HG02798 (cell line): ENCODE measurements at regions not wholly inside any gene's neighbourhood (a gene's known extent, or its start where the extent isn't known, plus 50 kb on each side); places are given as distances from the start of the nearest gene placed in this dataset.

ENCODE experiments used
- ATAC-seq: cut with Tn5 transposase; IDR thresholded peaks from one replicate; pipeline ENCODE4 v1.9.1; 2021; ENCODE audit warnings: mild to moderate bottlenecking; ENCODE audit not compliant: unreplicated experiment, poor library complexity

DNA sequence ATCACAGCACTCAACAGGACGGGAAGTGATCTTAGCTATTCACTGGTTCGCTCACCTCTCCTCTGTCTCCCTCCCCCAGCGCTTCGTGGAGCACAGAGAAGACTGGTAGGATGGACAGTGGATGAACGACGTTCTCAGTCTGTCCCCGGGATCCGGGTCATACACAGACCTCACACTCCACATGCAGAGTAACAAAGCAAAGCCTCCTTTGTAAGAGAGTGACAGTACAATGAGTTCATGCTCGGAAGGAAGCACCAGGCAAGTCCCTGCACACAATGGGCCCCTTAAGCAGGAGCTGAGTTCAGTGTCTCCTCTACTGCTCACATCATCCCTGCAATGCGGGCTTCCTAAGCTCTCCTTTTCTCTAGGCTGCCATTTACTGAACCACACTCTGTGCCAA is 356.9 kb downstream of the C16orf95 start:
- ATAC-seq = no peak

DNA sequence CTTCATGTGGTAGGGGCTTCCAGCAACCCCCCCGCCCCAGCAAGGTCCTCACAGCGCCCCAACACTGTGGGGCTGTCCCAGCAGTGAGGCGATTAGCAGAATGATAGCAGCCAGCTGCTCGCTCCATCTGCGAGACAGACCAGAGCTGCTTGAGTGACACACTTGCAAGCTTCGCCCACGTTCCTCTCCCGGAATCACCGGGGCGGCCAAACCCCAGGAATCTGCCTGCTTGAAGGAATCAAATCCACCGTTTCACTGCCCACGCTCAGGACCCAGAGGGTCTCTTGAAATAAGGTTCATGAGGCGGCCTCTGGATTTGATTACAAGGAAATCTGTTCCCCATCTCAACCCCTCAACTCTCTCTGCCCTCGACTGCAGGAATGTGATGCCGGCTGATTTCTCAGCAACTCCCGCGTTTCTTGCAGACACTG is 356.0 kb downstream of the C16orf95 start:
- ATAC-seq = no peak

DNA sequence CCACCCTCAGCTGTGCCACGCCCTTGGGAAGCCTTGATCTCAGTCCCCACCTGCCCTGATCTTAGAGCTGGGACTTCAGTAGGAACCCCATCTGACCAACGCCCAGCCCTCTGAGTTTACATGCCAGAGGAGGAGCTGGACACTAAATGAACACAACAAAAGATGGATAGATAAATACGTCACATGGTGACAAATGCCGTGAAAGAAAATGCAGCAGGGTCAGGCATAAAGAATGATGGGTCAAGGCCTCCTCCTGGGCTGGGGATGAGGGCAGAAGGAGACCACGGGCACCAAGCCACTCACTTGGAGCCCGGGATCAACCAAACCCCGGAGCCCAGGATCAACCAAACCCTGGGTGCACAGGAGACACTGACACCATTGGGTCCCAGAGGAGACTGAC is 354.9 kb downstream of the C16orf95 start:
- no peak for ATAC-seq

DNA sequence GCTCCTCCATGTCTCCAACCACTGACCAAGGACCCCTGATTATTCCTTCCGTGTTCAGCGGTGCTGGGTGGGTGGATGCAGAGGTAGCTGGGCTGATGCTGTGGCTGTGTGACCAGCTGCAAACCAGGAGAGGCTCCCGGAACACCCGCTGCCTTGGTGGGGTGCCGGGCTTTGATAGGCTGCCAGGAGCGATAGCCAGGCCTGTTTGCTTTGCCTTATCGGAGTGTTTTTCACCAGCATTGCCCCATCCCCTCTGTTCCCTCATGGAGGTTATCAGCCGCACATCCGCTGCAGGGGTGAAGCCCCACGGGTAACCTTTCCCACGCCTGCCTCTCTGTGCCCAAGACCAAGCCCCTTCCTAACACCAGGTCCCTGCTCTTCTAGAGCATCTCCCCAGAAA is 354.3 kb downstream of the C16orf95 start:
- no peak for ATAC-seq

DNA sequence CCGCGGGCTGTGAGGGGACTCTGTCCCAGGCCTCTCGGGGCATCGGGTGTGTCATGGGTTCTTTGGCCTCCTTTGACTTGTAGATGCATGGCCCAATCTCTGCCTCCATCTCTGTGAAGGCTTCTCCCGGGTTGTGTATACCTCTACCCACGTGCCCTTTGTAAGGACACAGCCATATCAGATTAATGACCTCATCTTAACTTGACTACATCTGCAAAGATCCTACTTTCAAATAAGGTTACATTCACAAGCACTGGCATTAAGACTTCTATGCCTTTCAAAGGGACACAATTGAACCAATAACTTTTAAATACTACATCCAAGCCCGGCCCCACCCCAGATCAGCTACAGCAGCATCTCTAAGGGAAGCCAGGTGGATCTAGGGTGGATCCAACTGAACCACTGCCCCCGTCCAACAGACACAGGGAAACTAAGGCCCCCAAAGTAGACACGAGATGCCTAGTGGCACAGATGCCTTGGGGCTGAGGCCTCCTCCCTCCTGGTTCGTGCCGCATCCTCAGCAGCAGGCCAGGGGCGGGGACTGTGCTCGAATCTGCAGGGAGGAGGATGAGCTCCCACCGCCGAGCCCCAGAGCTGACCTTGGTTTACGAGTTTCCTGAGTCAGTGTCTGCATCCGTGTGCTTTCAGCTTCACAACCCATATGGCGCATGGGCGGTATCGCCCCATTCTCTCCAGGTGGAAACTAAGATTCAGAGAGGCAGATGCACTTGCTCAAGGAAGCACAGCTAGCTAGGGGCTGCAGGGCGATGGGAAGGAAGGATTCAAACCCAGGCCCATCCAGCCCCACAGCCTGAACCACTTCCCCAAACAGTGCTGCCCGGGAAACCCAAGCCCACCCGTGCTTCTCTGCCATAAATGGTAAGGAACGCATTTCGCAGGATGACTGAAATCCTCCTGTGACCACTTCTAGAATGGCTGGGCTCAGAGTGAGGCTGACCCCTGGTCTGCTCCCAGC is 353.3 kb downstream of the C16orf95 start:
- no peak for ATAC-seq

DNA sequence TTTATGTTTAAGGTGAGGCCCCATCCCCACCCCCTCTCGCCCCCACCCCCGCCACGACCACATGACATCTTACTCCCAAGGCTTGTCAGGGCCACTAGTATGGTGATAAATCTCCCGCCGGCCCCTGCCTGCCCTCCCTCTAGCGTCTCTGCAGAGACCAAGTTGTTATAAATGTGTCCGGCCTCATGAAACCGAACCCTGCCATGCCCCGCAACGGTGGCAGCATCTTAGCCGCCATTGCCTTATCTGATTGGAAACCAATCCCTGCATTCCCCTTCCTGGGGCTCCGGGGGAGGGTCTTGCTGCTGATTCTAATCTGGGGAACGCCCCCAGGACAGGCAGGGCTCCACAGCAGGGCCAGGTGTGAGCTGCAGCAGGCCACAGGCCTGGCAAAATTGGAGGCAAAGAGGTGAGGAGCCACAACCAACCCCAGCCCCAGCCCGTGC is 352.4 kb downstream of the C16orf95 start:
- ATAC-seq = no peak

DNA sequence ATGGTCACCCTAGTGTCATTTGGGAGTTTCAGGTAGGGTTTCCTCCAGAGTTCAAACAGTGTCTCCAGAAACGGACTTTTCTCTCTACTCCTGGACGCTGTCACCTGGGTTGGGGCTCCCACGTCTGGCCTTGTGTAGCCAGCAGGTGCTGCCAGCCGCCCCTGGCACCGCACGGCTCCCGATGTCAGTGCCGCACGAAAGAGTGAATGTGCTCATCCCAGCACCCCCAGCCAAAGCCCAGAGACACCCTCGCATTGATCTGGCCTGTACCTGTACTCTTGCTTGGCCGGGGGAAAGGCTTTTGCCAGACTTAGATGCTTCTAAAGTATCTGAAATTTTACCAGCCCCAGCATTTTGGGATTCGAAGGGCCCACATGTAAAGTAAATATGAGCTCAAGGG is 351.9 kb downstream of the C16orf95 start:
- no peak for ATAC-seq

DNA sequence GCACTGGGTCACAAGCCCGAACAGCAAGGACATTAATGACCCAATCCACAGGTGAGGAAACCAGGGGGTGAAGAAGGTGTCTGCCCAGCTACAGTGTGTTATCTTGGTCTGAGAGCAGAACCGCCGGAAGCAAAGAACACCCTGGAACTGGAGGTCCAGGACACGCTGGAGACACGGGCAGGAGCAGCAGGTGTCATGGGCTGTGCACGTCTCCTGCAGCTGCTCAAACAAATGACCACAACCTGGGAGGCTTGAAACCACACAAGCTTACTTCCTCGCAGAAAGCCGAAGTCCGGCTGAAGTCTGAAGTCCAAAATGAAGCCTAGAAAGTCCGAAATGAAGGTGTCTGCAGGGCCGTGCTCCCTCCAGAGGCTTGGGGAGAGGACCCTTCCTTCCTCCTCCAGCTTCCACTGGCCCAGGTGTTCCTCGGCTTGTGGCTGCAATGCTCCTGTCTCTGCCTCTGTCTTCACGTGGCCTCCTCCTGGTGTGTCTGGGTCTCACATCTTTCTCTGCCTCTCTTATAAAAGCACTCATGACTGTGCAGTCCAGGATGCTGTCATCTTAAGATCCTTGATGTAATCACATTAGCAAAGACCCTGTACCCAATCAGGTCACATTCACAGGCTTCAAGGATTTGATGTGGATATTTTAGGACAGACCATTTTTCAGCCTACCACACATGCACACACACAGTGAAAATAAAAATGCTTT is 351.2 kb downstream of the C16orf95 start:
- no peak for ATAC-seq

DNA sequence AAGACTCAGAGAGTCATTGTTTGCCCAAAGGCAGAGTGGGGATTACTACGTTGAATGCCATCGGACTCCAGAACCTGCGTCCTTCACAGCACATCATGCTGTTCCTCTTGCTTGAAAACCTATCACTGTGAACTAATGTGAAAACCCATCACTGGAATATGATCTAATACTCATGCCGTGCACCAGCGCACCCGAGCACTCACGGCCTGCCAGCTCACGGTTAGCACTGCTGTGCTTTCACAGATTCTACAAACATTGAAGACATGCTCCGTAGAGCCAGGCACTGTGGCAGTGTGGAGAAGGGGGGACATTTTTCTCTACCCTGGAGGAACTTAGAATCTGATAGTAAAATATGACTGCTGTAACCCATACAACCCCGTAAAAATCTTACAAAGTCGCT is 350.4 kb downstream of the C16orf95 start:
- ATAC-seq = no peak

DNA sequence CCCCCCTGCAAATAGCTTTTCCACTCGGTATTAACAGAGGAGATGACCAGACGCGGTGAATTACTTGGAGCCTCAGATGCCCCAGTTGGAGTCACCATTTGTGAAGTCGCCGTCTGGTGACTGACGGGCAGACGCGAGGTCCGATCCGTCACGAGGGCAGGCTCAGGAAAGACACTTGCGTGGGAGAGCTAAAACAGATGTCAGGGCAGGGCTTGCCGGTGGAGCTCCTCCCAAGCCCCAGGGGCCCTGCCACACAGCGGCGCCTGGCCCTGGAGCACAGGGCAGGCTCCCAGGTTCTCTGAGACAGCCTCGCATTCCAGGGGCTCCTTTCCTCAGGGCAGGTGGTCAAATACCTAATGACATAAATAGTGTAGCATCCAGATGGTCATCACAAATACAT is 348.3 kb downstream of the C16orf95 start:
- no peak for ATAC-seq

DNA sequence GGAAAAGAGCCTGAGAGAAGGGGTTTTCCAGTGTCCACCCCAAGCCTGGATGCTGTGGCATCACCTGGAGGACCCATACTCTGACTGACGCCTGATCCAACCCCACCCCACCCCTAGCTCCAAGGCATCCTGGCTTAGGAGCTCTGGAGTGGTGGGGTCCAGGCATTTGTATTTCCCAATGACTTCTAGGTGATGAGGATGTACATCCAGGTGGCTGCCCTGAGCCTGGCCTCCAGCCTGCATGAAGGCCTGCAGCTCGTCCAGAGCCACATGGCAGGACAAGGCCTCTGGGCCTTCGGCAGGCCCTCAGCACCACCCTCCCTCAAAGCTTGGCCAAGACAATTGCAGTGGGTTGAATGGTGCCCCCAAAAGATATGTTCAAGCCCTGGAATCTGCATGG is 347.5 kb downstream of the C16orf95 start:
- no peak for ATAC-seq

DNA sequence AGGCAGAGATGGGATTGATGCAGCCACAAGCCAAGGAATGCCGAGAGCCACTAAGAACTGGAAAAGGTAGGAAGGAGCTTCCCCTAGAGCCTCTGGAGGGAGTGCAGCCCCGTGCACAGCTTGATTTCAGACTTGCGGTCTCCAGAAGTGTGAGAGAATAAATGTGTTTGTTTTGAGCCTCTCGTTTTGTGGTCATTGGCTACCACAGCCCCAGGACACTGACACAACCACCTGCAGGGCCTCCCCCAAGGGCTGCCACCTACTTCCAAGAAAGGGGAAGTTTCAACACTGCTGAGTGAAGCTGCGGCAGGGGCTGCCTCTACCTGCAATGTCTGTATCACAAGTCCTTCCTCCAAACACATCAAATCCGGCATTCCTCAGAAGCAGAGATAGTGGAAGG is 346.9 kb downstream of the C16orf95 start:
- no peak for ATAC-seq

DNA sequence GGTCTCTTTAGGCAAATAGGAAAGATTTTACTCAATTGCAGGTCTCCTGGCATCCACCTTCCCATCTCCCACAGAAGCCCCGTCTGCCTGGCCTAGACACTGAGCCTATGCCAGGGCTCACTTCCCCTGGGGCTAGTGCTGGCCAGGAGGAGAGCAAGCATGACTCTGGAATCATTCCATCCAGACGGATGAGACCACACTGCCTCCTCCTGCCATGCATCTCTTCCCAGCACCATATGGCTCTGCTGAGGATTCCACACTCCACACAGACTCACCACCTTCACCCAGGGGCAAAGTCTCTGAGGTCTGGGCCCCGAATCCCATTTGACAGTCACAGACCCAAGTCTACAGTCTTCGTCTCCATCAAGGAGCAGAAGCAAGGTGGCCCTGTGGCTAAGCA is 346.5 kb downstream of the C16orf95 start:
- ATAC-seq = no peak

DNA sequence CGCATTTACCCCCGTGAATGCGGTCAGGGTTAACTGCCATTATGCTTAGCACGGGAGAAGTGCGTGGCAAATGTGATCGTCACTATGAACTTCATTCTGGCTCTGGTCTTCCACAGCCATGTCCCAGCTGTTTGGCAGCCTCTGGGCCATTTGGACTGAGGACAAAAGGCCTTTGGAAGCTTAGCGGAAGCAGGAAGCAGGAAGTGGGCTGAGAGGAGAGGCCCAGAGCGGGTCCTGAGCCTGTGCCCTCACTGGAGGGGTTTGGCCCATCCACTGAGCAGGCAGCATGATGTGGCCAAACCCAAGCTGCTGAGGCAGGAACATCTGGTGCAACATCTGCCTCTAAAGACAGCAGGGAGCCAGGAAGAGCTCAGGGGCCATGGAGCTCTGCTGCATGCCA is 345.9 kb downstream of the C16orf95 start:
- no peak for ATAC-seq

DNA sequence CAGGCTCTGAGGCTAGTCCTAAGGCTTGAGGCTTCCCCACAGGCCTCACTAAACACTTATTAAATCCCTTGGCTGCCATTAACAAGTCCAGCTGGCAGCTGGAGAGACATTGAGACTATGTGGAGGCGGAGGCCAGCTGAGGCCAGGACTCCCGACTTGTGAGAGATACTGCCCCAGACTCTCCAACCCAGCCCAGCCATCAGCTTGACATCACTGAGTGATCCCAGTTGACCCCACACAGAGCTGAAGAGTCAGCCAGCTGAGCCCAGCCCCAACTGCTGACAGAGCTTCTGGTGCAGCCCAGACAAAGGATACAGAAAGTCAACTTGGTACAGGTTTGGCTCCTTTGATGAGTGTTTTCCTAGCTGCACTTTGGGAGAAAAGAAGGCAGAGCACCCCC is 343.1 kb downstream of the C16orf95 start:
- ATAC-seq = no peak

DNA sequence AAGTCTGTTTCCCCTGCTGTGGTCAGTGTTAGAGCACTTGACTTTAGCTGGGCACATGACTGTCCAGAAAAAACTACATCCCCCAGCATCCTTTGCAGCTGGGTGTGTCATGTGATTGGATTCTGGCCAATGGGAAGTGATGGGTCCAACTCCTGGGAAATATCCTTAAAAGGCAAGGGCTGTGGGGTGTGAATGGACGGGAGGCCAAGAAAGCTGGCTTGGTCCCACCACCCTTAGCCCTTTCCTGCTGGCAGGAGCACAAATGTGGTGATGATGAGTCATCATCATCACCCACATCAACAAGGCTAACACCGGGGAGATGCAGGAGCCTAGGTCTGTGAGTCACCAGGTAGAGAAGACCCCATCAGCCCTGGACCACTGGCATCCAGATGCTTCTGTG is 341.7 kb downstream of the C16orf95 start:
- no peak for ATAC-seq

DNA sequence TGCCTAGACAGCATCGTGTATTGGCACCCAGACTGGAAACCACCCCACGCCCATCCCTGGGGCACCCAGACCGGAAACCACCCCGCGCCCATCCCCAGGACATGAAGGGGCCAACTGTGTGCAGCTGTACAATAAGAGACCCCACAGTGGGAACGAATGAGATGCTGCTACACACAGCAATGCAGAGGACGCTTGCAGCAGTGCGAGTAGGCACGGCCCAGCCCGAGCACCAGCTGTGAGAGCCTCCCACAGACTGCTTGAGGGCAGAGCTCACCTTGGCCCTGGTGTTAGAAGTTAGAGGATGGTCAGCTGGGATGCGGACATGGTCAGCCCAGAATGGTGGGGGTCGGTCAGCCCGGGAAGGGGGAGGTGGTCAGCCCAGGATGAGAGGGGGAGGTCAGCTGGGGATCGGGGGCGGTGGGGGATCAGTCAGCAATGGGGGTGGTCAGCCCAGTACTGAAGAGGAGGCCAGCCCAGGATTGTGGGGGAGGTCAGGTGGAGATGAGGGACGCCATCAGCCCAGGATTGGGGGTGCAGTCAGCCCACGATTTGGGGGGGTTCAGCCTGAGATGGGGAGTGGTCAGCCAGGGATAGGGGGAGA is 340.0 kb downstream of the C16orf95 start:
- no peak for ATAC-seq

DNA sequence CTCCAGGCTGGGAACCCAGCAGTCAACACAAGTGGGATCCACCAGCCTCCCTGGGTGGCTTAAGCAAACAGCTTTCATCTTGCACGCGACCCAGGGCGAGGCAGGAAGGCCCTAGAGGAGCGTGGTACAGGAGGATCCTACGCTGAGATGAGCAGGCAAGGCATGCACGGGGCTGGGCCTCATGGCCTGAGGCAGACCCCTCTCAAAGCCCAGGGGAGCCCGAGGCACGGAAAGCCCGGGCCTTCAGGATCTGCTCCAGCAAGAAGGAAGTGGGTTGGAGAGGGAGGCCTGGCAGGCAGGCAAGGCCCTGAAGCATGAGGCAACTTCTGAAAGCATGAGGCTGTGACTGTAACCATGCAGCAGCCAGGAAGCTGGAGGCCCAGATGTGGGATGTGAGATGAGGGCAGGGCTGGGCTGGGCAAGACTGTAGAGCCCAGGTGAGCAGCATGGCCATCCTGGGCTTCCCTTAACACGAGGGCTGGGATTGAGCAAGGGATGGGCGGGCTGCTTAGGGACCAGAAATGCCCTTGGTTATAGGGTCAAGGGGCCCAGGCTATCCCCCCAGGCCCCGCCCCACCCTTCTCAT is 338.7 kb downstream of the C16orf95 start:
- ATAC-seq = no peak

DNA sequence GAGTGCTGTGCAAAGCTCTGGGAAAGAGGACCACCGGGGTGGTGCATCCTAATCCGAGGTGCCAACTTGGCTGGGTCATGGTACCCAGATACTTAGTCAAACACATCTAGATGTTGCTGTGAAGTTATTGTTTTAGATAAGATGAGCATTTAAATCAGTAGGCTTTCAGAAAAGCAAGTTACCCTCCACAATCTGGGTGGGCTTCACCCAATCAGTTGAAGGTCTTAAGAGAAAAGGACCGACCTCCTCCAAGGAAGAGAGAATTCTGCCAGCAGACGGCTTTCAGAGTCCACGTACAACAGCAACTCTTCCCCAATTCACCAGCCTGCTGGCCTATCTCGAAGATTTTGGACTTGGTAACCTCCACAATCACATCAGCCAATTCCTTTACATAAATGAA is 338.1 kb downstream of the C16orf95 start:
- no peak for ATAC-seq

DNA sequence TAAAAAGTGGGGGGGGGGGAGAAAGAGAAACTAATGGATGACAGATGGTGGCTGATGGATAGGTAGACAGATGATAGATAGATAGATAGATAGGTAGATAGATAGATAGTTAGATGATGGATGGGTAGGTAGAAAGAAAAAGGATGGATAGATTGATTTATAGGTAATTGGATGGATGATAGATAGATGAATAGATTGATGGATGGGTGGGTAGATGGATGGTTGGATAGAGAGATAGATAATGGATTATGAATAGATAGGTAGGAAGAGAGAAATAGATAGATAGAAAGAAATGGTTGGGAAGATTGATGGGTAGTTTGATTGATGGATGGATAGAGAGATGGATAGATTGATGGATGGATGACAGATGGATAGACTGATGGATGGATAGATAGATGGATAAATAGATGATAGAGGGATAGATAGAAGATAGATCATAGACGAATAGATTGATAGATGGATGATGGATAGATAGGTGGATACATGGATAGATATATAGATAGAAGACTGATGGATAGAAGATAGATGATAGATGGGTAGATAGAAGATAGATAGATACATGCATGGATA is 337.1 kb downstream of the C16orf95 start:
- ATAC-seq = no peak
